NCI-H774 (cell line): ENCODE measurements at regions not wholly inside any gene's neighbourhood (a gene's known extent, or its start where the extent isn't known, plus 50 kb on each side); places are given as distances from the start of the nearest gene placed in this dataset.

Experiments used
- DNase-seq: peaks from one replicate; lab custom pipeline; 2025; lab: John Stamatoyannopoulos, UW

DNA sequence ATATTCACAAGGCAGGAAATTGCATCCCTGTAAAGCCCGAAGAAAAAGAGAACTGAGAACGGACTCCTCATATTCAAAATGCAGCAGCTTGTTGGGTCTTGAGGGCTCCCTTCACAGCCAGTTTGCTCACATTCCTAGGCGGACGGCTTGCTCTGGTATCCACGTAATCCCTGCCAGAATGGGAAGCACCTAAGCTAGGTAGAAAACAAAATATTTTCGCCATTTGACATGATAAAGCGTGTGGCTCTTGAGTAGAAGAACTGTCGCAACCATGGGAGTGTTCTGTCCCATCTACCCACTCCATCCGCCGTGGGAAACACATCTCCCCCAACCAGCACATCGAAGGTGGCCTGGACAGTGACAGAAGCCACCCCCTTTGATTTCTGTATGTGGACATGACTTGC is 183.1 kb downstream of the GAS1 start:
- no peak for DNase-seq

GRCh38 chr9:86763791-86764190 is 183.5 kb downstream of the GAS1 start:
- no peak for DNase-seq

DNA sequence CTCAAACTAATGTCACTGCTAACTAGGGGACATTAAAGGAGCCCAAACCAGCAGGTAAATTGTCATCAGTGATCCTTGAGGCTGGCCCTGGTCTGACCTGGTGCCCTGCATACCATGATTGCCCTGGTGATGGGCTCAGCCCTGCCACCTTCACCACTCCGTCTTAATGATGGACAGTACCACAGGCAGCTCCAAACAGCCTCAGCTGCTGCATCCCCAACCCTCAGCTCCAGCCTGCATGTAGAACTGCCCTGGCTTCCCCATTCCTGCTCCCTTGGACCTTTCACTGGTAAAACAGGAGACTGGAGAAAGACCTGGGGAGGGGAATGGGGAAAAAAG is 190.0 kb downstream of the GAS1 start:
- no peak for DNase-seq

GRCh38 chr9:86756576-86757381 is 190.5 kb downstream of the GAS1 start:
- DNase-seq, result no peak

- no peak for DNase-seq
Observed at GRCh38 chr9:86755561-86755941, 191.8 kb downstream of the GAS1 start.

GRCh38 chr9:86754581-86755560 is 192.4 kb downstream of the GAS1 start:
- no peak for DNase-seq

DNA sequence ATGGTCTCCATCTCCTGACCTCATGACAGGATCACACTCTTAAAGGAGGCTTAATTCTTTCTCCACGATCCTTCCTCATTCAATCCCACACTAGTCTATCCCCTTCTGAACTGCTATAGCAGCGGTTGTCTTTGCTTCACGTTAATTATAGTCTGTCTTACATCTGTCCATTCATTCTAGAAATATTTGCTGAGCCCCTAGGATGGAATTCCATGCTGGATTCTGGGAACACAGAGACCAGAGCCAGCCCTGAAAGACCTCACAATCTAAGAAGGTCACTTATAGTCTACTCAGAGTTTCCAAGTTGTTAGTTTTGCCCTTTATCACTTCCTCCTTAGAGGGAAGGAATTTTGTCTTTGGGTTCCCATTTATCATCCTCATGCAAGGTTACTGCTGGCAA is 193.5 kb downstream of the GAS1 start:
- no peak for DNase-seq

DNA sequence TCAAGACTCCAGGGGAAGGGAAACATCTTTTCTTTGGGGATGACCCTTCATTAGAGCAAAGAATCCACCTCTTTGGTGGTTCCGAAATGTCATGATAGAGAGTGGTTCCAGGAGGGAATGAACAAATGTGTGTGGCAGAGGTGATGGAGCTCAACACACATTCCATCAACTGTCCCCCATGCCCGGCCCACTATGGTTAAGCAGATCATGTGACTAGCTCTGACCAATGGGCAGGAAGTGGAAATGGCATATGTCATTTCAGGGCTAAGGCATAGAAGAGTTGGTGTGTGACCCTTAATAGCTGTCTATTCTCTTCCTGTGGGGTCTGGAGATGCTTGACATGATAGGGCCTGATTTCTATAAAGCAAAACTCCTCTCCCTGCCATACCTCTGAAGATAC is 194.6 kb downstream of the GAS1 start:
- no peak for DNase-seq

- DNase-seq, result no peak
Observed at GRCh38 chr9:86751956-86752355, 195.3 kb downstream of the GAS1 start.

GRCh38 chr9:86751207-86751606 is 196.1 kb downstream of the GAS1 start:
- DNase-seq, result no peak

DNA sequence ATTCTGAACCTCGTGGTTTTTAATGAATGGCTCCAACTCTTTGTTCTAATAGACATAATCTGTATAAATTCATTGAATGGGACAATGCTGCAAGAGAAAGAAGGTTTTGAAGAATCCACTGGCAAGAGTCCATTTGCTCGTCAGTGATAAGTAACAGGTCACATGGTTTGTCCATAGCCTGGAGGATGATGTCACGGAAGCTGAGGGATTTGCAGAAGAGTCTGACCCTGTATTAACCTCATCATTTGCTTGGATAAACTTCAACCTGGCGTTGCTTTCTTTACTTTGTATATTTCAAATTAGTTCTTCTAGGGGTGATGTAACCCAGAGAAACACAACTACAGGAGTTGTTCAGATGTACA is 197.4 kb downstream of the GAS1 start:
- DNase-seq, result no peak

DNA sequence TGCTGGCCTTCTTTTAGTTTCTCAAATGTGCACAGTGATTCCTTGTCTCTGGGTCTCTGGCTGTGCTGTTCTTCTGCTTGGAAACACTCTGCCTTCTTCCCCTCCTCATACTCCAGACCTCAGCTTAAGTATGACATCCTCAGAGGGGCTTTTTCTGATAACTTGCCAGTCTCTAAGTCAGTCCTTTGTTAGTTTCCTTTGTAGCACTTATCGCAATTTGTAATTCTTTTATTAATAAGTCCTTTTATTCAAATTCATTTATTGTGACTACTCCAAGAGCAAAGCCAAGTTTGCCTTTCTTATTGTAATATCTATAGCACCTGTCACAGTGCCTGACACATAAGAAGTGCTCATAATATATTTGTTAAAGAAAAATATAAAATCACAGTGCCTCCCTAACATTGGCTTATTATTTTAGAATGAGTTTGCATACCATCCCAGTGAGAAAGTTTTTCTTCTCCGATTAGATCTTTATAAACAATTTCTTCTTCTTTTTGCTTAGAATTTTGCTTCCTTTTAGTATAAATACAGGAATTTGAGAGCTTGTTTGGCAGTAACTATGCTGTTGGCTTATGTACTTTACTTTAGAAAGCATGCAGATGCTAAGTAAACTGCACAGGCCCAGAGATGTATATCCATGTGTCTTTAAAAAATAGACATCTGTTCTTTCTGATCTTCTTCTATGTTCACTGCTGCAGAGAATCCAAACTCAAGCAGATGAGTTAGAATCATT is 198.0 kb downstream of the GAS1 start:
- no peak for DNase-seq

DNA sequence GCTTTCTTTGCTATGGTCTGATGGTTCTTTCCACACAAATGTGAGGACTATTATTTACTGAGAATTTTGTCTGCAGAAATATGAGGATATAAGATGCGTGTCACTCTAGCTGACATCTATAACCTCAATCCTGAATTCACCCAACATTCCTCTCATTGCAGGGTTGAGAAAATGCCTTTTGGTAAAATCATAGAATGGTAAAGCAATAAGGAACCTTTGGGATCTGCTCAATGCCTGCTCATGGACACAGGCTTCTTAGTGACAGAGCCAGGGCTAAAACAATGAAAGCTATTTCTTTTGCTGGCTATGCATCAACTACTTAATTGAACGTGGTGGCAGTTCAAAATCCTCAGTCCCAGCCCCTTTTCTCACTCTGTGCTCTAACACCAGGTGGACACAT is 199.6 kb downstream of the GAS1 start:
- no peak for DNase-seq

- no peak for DNase-seq
Observed at GRCh38 chr9:86741311-86742208, 205.7 kb downstream of the GAS1 start.

DNA sequence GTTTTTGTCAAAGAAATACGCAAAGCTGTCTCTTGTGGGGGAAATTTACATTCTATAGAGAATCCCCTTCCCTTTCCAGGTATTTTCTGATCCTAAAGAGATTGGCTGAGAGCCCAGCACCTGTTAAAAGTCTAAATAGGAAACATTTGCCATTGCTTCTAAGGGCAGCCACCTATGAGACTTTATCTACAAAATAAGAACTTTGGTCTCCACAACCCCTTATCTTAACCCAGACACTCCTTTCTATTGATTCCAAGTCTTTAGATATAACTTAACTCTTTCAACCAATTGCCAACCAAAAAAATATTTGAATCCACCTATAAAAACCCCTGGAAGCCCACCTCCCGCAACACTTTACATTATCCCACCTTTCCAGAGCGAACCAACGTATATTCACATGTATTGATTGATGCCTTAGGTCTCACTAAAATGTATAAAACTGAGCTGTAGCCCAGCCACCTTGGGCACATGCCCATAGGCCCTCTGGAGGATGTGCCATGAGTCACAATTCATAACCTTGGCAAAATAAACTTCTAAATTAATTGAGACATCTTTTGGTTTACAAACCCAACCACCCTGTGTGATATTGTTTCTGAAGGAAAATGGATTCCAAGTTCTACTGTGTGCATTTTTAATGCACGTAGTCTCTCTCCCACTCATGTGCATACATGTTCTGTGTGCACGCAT is 211.4 kb downstream of the GAS1 start:
- DNase-seq, result no peak

- DNase-seq, result no peak
Observed at GRCh38 chr9:86734771-86735170, 212.5 kb downstream of the GAS1 start.

GRCh38 chr9:86733929-86734328 is 213.4 kb downstream of the GAS1 start:
- no peak for DNase-seq

DNA sequence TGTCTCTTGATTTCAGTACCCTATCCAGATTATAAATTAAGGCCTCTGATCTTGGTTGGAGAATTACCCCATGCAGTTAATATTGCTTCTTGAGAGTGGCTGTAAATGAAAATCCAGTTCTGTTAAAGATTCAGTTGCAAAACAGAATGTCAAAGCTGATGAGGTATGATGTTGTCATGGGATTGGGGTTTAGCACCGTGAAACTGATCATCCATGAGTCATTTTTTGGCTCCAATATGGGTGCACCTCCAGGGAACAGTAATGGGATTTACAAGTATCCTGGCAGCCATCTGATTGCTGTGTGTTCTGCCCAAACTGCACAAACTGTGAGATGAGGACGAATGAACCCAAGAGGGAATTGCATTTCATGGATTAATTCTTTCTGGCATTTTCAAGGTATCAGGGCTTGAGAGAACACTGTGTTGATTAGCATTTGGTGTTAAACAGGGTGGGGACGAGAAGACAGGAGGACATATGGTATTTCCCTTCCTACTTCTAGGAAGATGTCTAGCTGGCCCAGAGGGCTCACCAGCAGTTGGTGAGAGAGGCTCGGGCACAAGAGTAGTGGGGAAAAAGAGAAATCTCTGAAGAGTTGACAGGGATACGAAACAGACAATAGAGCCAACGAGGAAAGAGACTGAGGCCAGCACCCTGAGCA is 214.7 kb downstream of the GAS1 start:
- no peak for DNase-seq

GRCh38 chr9:86731511-86732063 is 215.7 kb downstream of the GAS1 start:
- no peak for DNase-seq
